GM21723 (cell line): ENCODE measurements at regions not wholly inside any gene's neighbourhood (a gene's known extent, or its start where the extent isn't known, plus 50 kb on each side); places are given as distances from the start of the nearest gene placed in this dataset.
"Not testable (repeated sequence)": the region's sequence is repeated elsewhere in the genome, so short reads cannot be mapped to it uniquely, and the experiment has no call there.

ENCODE experiments used
- ATAC-seq: cut with Tn5 transposase; IDR thresholded peaks from one replicate; pipeline ENCODE4 v1.9.1; 2021; ENCODE audit warnings: mild to moderate bottlenecking, moderate library complexity; ENCODE audit not compliant: unreplicated experiment

DNA sequence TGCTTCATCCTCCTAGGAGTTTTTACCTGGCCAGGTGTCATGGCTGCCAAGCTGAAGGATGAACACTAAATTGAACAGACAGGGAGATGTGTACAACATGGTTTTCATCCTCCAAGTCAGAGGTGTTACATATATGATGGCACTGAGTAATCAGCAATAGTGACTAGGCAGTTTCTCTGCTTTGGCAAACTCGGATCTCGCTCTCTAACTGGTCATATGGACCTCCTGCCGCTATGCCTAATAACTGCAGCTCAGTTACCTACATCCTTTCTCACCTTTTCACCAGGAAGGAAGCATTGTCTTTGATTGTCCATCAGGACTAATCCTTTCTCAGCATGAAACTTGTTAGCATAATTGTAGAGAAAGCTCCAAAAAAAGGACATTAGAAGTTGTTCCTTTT is 175.9 kb upstream of the PLSCR5 start:
- ATAC-seq = no peak

- ATAC-seq = no peak
These were observed 175.1 kb upstream of the PLSCR5 start for GRCh38 chr3:146780251-146780650.

GRCh38 chr3:146777941-146778340 is 172.8 kb upstream of the PLSCR5 start:
- no peak for ATAC-seq

GRCh38 chr3:146772211-146772743 is 167.1 kb upstream of the PLSCR5 start:
- no peak for ATAC-seq

DNA sequence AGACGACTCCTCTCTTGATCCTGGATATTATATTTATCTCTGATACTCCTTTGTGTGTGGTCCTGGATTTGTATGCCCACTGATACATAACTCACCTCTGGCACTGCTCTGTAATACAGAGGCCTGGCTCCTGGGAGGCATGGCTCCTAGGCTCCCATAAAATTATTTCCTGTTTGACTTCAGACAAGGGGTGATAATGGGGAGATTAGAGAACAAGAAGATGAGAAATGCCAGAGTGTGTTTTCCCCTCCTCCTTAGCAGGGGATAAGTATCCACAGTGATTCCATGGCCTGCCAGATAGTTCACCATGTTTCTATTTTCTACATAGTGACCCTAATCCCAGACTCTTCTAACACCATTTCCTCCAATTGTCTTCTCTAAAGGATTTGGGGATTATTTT is 165.7 kb upstream of the PLSCR5 start:
- no peak for ATAC-seq

GRCh38 chr3:146770301-146770700 is 165.2 kb upstream of the PLSCR5 start:
- no peak for ATAC-seq

GRCh38 chr3:146757759-146758158 is 152.6 kb upstream of the PLSCR5 start:
- no peak for ATAC-seq

GRCh38 chr3:146750196-146750595 is 145.1 kb upstream of the PLSCR5 start:
- ATAC-seq = no peak

- no peak for ATAC-seq
These were observed 142.8 kb upstream of the PLSCR5 start for GRCh38 chr3:146747928-146748327.

DNA sequence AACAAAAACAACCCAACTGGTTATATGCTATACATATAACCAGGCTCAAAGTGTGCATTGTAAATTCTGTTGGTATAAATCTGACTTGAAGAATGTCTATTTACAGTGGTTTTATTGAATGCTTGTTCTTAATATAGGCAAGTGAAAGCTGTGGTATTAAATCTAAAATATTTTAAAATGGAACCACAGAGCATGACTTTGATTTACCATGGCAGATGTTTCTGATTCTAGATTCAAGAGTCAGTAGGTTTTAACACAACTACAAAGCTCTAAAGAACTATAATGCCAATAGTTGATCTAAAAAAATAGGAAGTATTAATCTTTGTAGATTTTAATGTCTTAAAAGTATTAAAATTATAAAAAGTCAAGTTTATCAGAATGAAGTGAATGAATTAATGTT is 141.9 kb upstream of the PLSCR5 start:
- no peak for ATAC-seq

DNA sequence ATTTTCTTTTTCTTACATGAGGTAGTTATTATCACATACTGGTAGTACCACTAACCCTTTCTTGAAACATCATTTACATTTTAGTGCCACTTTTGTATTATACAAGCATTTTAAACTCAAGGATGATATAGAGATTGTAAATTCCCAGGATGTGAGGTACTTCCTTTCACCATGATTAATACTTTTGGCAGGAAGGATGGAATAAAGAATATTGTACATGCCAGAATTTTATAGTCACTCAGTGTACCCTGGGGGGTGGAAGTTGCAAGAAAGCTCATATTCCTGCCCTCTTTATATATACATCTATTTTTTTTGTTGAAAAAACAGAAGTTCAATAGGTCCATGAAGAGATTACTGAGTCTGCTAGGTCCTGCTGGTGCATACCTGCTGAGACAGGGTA is 141.0 kb upstream of the PLSCR5 start:
- ATAC-seq = no peak

- no peak for ATAC-seq
These were observed 134.1 kb upstream of the PLSCR5 start for GRCh38 chr3:146739203-146739671.

GRCh38 chr3:146732325-146732724 is 127.2 kb upstream of the PLSCR5 start:
- ATAC-seq = no peak

DNA sequence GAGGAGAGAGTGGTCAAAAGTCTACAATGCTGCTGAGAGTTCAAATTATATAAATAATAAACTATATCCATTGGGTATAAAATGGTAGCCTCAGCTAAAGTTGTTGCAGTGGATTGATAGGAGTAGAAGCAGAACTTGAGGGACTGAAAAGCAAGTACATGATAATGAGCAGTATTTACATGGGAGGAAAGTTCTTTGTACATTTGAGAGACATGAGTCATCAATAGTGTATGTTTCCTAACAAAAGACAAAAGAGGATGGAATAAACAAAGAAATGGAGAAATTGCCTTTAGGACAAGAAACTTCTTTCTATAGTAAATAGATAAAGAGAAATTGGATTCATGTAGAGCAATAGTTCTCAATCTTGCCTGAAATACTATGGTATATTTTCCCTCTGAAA is 110.0 kb upstream of the PLSCR5 start:
- no peak for ATAC-seq

DNA sequence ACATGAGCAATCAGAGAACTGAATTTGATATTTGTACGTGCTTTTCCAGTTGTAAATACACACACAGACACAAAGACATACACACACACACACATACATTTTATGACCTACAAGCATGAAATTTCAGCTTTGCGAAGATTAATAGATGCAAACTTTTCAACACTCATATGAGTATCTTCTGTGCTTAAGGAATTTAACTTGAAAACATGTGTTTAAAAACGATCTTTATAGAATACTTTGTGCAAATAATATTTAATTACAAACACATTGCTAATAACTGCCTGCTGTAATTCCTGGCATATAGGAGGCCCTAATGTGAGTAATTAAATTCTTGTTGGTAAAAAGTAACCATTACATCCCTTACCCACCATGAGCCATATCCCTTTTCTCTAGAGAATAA is 107.7 kb upstream of the PLSCR5 start:
- no peak for ATAC-seq

GRCh38 chr3:146709969-146710368 is 104.8 kb upstream of the PLSCR5 start:
- ATAC-seq = no peak

- ATAC-seq = peak; percentile 87
These were observed 100.1 kb upstream of the PLSCR5 start for GRCh38 chr3:146705225-146705624.

GRCh38 chr3:146702237-146702636 is 97.1 kb upstream of the PLSCR5 start:
- no peak for ATAC-seq

DNA sequence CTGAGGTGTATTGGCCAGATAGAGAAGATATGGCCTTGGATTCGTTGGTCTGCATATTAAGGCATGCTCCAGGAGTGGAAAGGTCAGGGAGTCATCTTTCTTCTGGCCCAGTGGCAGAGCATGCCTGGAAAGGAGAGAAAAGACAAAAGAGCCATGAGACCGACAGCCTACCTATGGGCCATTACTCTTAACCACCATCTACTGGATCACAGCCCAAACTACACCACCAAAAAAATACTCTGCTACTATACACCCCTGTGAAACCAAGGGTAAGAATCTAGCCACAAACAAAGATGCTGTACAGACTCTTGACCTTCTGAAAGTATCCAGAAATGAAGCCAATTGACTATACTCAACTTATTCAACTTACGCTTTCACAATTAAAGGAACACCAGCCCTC is 96.1 kb upstream of the PLSCR5 start:
- ATAC-seq = no peak

GRCh38 chr3:146700025-146700424 is 94.9 kb upstream of the PLSCR5 start:
- not testable (repeated sequence) for ATAC-seq

DNA sequence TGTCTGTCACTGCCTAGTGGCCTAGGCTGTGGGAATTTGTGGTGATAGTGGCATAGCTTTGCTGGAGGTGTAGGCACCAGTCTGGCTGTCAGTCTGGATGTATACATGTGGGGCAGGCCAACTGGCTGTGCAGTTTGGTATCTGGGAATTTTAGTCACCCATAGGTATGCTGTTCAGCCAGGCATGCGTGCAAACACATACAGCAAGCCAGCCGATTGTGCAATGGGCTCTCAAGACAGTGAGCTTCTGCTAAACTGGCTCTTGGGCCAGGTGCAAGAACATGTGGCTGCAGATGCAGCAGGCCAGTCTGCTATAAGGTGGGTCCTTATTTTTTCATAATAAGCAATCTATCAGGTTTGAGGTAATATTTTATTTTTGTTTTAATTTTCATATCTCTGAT is 87.1 kb upstream of the PLSCR5 start:
- ATAC-seq = no peak

- ATAC-seq = no peak
These were observed 80.1 kb upstream of the PLSCR5 start for GRCh38 chr3:146685050-146685814.

GRCh38 chr3:146682171-146682570 is 77.0 kb upstream of the PLSCR5 start:
- no peak for ATAC-seq
